ENCODE measurements at regions not wholly inside any gene's neighbourhood (a gene's known extent, or its start where the extent isn't known, plus 50 kb on each side); places are given as distances from the start of the nearest gene placed in this dataset.
A peak's percentile ranks its signal among the peaks of the same experiment; 100 is the strongest.
"Not testable (repeated sequence)": the region's sequence is repeated elsewhere in the genome, so short reads cannot be mapped to it uniquely, and the experiment has no call there.

DNA sequence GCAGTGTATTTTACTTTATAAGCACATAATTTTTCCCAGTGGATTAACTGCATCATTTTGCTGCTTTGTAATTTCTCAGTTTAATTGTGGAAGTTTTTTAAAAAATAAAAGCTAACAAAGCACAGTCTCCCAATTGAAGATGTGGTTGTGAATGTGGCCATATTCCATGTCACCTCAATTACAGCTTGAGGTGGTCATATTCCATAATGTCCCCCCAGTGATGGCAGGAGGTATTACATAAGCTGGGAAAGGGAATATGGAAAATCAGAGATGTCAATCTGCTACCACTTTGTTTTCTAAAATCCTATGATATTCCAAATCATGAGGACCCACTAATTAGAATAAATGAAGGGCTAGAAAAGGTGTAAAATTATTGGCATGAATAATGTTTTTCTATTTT, 1672.0 kb upstream of the CDH9 start:
- no peaks in the 10 kb centered on the region for H3K27me3 ChIP-seq
- DNase-seq = no peak
- no peak overlapping the region for H3K4me3 ChIP-seq
- no peaks in the 10 kb centered on the region for H3K36me3 ChIP-seq
- no peaks in the 10 kb centered on the region for H3K9me3 ChIP-seq

DNA sequence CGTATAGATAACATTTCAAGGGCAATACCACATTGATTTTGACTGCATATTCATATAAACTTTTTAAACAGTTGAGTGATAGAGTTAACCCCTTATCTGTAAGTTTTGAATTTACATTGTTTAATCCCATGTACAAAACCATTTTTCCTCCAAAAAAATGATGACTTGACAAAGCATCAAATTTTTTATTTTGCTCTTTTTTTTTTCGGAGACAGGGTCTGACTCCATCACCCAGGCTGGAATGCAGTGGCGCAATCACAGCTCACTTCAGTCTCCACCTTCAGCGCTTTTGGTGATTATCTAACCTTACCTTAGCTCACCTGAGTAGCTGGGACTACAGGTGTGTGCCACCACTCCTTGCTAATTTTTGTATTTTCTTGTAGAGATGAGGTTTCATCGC, 1670.1 kb upstream of the CDH9 start:
- Histone ChIP-seq H3K27me3 (no peaks in the 10 kb centered on the region), H3K9me3 (no peaks in the 10 kb centered on the region), H3K36me3 (no peaks in the 10 kb centered on the region), H3K4me3 (no peak overlapping the region)
- DNase-seq = no peak

DNA sequence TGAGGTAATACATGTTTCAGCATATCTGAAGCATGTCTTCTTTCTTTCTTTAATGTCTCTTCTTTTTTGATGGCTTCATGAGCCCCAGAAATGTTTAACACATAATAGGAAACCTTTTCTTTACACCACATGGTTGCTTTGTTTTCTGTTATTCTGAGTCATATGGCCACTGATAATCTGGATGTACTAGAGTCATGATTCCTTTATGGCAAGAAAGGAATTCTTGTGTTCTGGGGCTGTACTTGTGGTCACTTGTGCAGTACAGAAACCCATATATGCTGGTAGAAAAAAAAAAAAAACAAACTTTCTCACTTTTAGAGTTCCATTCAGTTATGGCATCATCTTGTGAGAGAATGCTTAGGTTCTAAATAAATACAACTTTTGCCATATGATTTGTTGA, 1669.3 kb upstream of the CDH9 start:
- H3K36me3 ChIP-seq = no peaks in the 10 kb centered on the region
- no peaks in the 10 kb centered on the region for H3K27me3 ChIP-seq
- no peak for DNase-seq
- H3K4me3 ChIP-seq = no peak overlapping the region
- H3K9me3 ChIP-seq = no peaks in the 10 kb centered on the region

- DNase-seq = no peak
- Histone ChIP-seq H3K9me3 (0 out of 2 replicates have a peak, but pooled peaks cover 2% of the 10 kb centered on the region), H3K36me3 (no peaks in the 10 kb centered on the region), H3K4me3 (no peak overlapping the region), H3K27me3 (no peaks in the 10 kb centered on the region)
Observed at GRCh38 chr5:28703651-28704260, 1665.4 kb upstream of the CDH9 start.

DNA sequence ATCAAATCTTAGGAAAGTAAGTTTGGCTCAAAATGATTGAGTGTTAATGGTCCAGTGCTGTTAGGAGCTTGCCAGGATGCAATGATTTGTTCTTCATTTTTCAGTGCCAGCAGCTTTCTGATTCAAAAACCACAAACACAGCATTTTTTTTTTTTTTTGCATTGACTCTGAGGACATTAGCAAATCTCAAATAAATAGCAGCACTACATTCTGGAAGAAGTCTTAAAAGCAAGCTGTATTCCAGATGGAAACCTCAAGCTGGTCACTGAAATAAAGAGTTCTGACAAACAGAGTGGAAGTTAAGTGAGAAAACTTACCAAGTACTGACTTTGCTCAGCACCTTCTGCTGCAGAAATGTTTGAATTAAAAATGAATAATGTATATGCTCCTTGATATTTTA, 1653.1 kb upstream of the CDH9 start:
- H3K27me3 ChIP-seq = no peaks in the 10 kb centered on the region
- no peaks in the 10 kb centered on the region for H3K9me3 ChIP-seq
- no peak for DNase-seq
- H3K36me3 ChIP-seq = no peaks in the 10 kb centered on the region
- no peak overlapping the region for H3K4me3 ChIP-seq

DNA sequence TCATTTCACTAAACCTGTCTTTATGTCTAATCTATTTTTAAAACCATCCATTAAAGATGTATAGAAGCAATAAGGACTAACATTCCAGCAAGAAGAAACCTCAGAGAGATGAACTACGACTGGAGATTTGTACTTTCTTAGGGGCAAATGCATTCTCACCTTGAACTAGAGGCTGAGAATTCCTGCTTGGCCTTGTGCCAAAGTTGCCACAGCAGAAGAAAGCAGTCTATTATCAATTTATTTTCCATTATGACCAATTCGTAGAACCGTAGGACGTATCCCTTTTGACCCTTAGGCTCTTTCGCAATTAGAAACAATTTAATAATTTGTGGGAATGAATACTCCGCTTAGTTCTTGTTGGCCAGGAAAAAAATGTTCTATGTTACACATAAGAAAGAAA, 1647.4 kb upstream of the CDH9 start:
- no peaks in the 10 kb centered on the region; the same call in 1 of the 2 replicates for H3K27me3 ChIP-seq
- DNase-seq = no peak
- H3K36me3 ChIP-seq = no peaks in the 10 kb centered on the region
- H3K9me3 ChIP-seq = no peaks in the 10 kb centered on the region
- H3K4me3 ChIP-seq = no peak overlapping the region

DNA sequence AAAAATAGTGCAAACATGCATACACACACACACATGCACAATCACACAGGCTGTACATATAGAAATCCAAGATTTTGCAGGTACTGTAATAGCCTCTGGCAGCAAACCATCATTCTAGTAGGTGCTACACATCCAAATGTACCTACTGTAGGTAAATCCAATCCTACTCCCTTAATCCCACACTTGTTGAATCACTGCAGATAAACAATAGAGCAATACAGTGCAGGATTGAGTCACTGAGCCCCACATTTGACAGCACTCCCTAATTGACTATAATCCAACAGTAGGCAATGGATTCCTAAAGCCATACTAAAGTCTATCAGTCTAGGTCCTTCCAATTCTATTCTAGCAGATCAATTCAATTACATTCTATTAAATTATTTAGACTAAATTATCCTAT, 1640.5 kb upstream of the CDH9 start:
- H3K36me3 ChIP-seq = no peaks in the 10 kb centered on the region
- H3K4me3 ChIP-seq = no peak overlapping the region
- no peaks in the 10 kb centered on the region for H3K27me3 ChIP-seq
- no peak for DNase-seq
- H3K9me3 ChIP-seq = no peaks in the 10 kb centered on the region

- no peak for DNase-seq
- Histone ChIP-seq H3K9me3 (peaks cover 12% of the 10 kb centered on the region), H3K27me3 (no peaks in the 10 kb centered on the region), H3K4me3 (no peak overlapping the region), H3K36me3 (no peaks in the 10 kb centered on the region)
Observed at GRCh38 chr5:28666110-28666509, 1627.7 kb upstream of the CDH9 start.

DNA sequence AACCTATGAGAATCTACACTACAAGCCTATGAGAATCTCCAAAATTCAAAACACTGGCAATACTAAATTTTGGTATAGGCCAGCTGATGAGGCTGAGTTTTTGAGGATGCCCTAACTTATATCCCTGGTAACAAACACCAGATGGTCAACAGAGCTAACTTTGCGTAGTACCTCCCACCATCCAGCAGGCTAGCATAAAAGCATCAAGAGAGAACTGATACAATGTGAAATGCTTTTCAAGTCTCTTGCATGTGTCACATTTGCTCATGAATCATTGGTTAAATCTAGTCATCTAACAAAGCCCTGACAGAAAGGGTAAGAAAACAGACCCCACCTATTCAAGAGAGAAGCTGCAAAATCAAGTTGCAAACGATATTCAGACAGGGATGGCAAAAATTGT, 1609.7 kb upstream of the CDH9 start:
- no peaks in the 10 kb centered on the region for H3K36me3 ChIP-seq
- no peak overlapping the region for H3K4me3 ChIP-seq
- H3K9me3 ChIP-seq = no peaks in the 10 kb centered on the region
- H3K27me3 ChIP-seq = no peaks in the 10 kb centered on the region
- peak; percentile 6 for DNase-seq

- Histone ChIP-seq H3K27me3 (no peaks in the 10 kb centered on the region), H3K9me3 (no peaks in the 10 kb centered on the region)
- DNase-seq = no peak
Observed at GRCh38 chr5:28632607-28633006, 1594.2 kb upstream of the CDH9 start.

DNA sequence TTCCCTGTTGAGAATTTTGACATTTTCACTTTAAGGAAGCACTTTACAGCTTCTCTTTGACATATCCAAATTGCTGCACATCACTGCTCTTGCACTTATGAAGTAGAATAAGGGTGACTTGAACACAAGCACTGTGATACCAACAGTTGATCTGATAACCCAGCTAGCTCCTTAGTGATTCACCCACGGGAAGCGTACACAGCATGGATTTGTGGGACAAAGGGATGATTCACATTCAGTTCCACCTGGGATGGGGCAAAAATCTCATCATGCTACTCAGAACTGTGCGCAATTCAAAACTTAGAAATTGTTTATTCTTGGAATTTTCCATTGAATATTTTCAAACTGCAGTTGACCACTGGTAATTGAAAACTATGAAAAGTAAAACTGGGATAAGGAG, 1565.5 kb upstream of the CDH9 start:
- Histone ChIP-seq H3K9me3 (no peaks in the 10 kb centered on the region), H3K36me3 (no peaks in the 10 kb centered on the region)
- DNase-seq = no peak

More at GRCh38 chr5:28632607-28633006, 1594.2 kb upstream of the CDH9 start:
- Histone ChIP-seq H3K4me3 (no peak overlapping the region), H3K36me3 (no peaks in the 10 kb centered on the region)

GRCh38 chr5:28602429-28602828, 1564.0 kb upstream of the CDH9 start:
- no peak for DNase-seq
- H3K27me3 ChIP-seq = no peaks in the 10 kb centered on the region
- no peak overlapping the region for H3K4me3 ChIP-seq
- no peaks in the 10 kb centered on the region for H3K9me3 ChIP-seq
- H3K36me3 ChIP-seq = no peaks in the 10 kb centered on the region

More for the DNA sequence above, 1565.5 kb upstream of the CDH9 start:
- Histone ChIP-seq H3K27me3 (no peaks in the 10 kb centered on the region), H3K4me3 (no peak overlapping the region)

DNA sequence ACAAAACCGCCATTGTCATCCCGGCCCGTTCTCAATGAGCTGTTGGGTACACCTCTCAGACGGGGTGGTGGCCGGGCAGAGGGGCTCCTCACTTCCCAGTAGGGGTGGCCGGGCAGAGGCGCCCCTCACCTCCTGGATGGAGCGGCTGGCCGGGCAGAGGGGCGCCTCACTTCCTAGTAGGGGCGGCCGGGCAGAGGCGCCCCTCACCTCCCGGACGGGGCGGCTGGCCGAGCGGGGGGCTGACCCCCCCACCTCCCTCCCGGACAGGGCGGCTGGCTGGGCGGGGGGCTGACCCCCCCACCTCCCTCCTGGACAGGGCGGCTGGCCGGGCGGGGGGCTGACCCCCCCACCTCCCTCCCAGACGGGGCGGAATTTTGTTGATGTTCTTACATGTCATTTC, 1558.3 kb upstream of the CDH9 start:
- not testable (repeated sequence) for DNase-seq, H3K9me3 ChIP-seq, H3K27me3 ChIP-seq, H3K4me3 ChIP-seq, H3K36me3 ChIP-seq

DNA sequence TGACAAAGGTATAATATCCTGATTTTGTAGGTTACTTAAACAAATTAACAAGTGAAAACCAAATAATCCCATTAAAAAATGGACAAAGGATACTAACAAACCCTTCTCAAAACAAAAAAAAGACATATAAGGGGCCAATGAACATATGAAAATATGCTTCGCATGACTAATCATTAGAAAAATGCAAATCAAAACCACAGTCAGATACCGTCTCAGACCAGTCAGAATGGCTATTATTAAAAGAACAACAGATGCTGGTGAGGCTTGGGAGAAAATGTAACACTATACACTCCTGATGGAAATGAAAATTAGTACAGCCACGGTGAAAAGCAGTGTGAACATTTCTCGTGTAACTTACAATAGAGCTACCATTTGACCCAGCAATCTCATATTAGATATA, 1542.2 kb upstream of the CDH9 start:
- no peaks in the 10 kb centered on the region for H3K27me3 ChIP-seq
- H3K9me3 ChIP-seq = 0 out of 2 replicates have a peak, but pooled peaks cover 2% of the 10 kb centered on the region
- DNase-seq = no peak
- H3K4me3 ChIP-seq = no peak overlapping the region
- no peaks in the 10 kb centered on the region for H3K36me3 ChIP-seq

GRCh38 chr5:28576022-28576421, 1537.6 kb upstream of the CDH9 start:
- Histone ChIP-seq H3K9me3 (0 out of 2 replicates have a peak, but pooled peaks cover 2% of the 10 kb centered on the region), H3K36me3 (no peaks in the 10 kb centered on the region), H3K27me3 (no peaks in the 10 kb centered on the region), H3K4me3 (no peak overlapping the region)
- no peak for DNase-seq

GRCh38 chr5:28575368-28575767, 1537.0 kb upstream of the CDH9 start:
- no peak for DNase-seq
- Histone ChIP-seq H3K9me3 (0 out of 2 replicates have a peak, but pooled peaks cover 2% of the 10 kb centered on the region), H3K4me3 (no peak overlapping the region), H3K36me3 (no peaks in the 10 kb centered on the region), H3K27me3 (no peaks in the 10 kb centered on the region)

- Histone ChIP-seq H3K4me3 (no peak overlapping the region), H3K36me3 (no peaks in the 10 kb centered on the region), H3K9me3 (0 out of 2 replicates have a peak, but pooled peaks cover 2% of the 10 kb centered on the region), H3K27me3 (no peaks in the 10 kb centered on the region)
- no peak for DNase-seq
Observed at GRCh38 chr5:28574606-28575005, 1536.2 kb upstream of the CDH9 start.

- no peak overlapping the region for H3K4me3 ChIP-seq
- H3K27me3 ChIP-seq = no peaks in the 10 kb centered on the region
- no peak for DNase-seq
- H3K9me3 ChIP-seq = no peaks in the 10 kb centered on the region
- no peaks in the 10 kb centered on the region for H3K36me3 ChIP-seq
Observed at GRCh38 chr5:28567048-28567447, 1528.7 kb upstream of the CDH9 start.

GRCh38 chr5:28561522-28561921, 1523.1 kb upstream of the CDH9 start:
- Histone ChIP-seq H3K27me3 (no peaks in the 10 kb centered on the region), H3K36me3 (no peaks in the 10 kb centered on the region), H3K4me3 (no peak overlapping the region), H3K9me3 (no peaks in the 10 kb centered on the region)
- no peak for DNase-seq

Measured in MG63 (cell line).